Spleen (tissue), 7 donors: ENCODE measurements at regions not wholly inside any gene's neighbourhood (a gene's known extent, or its start where the extent isn't known, plus 50 kb on each side); places are given as distances from the start of the nearest gene placed in this dataset.
"Not testable (repeated sequence)": the region's sequence is repeated elsewhere in the genome, so short reads cannot be mapped to it uniquely, and the experiment has no call there.

Experiments
- POLR2A ChIP-seq, 3 donors: fragments of 450-650 bp; IDR thresholded peaks; one replicate each; pipeline ENCODE4 v1.5.1; 2017; ENCODE audit warnings: antibody characterized with exemption in 3 of 3, mild to moderate bottlenecking in 1 of 3
- TF ChIP-seq, protein P1 (sequence below), 11 experiments: fragments of 200-600 bp in 7 of 11; fragments of 450-650 bp in 4 of 11; sonication (generic) in 4 of 11; IDR thresholded peaks in 8 of 11; conservative IDR thresholded peaks in 3 of 11; 1 replicate in 7 of 11; 2 replicates in 4 of 11; pipeline versions ENCODE4 v1.4.0 to v1.8.0; 2016 to 2021; ENCODE audit warnings: antibody characterized with exemption in 11 of 11, inconsistent platforms in 4 of 11, mild to moderate bottlenecking in 1 of 11
- donor health status: DM: no; HTN: no; CAD: no; lungs with moderate emphysema.
- donor health status: DM: no; HTN: no; CAD: no.
- donor health status: DM: no; HTN: no; CAD: no.

DNA sequence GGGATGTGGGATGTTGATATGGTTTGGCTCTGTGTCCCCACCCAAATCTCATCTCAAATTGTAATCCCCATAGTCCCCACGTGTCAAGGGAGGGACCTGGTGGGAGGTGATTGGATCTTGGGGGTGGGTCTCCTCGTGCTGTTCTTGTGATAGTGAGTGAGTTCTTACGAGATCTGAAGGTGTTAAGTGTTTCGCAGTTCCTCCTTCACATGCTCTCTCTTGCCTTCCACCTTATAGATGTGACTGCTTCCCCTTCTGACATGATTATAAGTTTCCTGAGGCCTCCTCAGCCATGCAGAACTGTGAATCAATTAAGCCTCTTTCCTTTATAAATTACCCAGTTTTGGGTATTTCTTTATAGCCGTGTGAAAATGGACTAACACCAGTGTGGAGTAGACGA lies 130.1 kb upstream of the KCNE2 start:
- TF ChIP-seq, protein P1, sequence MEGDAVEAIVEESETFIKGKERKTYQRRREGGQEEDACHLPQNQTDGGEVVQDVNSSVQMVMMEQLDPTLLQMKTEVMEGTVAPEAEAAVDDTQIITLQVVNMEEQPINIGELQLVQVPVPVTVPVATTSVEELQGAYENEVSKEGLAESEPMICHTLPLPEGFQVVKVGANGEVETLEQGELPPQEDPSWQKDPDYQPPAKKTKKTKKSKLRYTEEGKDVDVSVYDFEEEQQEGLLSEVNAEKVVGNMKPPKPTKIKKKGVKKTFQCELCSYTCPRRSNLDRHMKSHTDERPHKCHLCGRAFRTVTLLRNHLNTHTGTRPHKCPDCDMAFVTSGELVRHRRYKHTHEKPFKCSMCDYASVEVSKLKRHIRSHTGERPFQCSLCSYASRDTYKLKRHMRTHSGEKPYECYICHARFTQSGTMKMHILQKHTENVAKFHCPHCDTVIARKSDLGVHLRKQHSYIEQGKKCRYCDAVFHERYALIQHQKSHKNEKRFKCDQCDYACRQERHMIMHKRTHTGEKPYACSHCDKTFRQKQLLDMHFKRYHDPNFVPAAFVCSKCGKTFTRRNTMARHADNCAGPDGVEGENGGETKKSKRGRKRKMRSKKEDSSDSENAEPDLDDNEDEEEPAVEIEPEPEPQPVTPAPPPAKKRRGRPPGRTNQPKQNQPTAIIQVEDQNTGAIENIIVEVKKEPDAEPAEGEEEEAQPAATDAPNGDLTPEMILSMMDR (IDR thresholded peaks at IDR 0.05 in 8 of 11, conservative IDR thresholded peaks at IDR 0.05 in 3 of 11) = not testable (repeated sequence)
- TF ChIP-seq POLR2A (IDR thresholded peaks at IDR 0.05) = not testable (repeated sequence)
